BJ (cell line): ENCODE measurements at regions not wholly inside any gene's neighbourhood (a gene's known extent, or its start where the extent isn't known, plus 50 kb on each side); places are given as distances from the start of the nearest gene placed in this dataset.

Experiments used
- CTCF ChIA-PET: fragments of 350-600 bp; formaldehyde crosslinking; extraction: SDS; loops from one replicate; lab custom pipeline; 2021; ENCODE audit warnings: antibody characterized with exemption, inconsistent platforms; lab: Yijun Ruan, JAX
- POLR2A ChIA-PET: fragments of 300-600 bp; sonication (Branson Sonifier 250); formaldehyde crosslinking; extraction: SDS; loops from one replicate; lab custom pipeline; 2021; ENCODE audit warnings: antibody characterized with exemption; lab: Charles Lee
- DNase-seq: peaks from one replicate; pipeline ENCODE4 v3.0.0-alpha.2; 2011; ENCODE audit warnings: low read depth
- H3K27me3 ChIP-seq: 2 replicates; pipeline ENCODE4 v1.6.0; 2011; ENCODE audit warnings: low read length; ENCODE audit not compliant: control insufficient read depth, insufficient read depth
- H3K36me3 ChIP-seq: 2 replicates; pipeline ENCODE4 v1.5.1; 2011; ENCODE audit warnings: low read length; ENCODE audit not compliant: control insufficient read depth, insufficient read depth
- H3K4me3 ChIP-seq: 2 replicates; pipeline ENCODE4 v1.5.1; 2011; ENCODE audit warnings: low read depth, mild to moderate bottlenecking, control low read depth, low read length
- TF ChIP-seq, protein P1 (sequence below): IDR thresholded peaks from 2 replicates; pipeline ENCODE4 v1.5.1; 2011; ENCODE audit warnings: low read depth, mild to moderate bottlenecking, control low read depth, inconsistent platforms, low read length, moderate library complexity; ENCODE audit not compliant: insufficient read depth

DNA sequence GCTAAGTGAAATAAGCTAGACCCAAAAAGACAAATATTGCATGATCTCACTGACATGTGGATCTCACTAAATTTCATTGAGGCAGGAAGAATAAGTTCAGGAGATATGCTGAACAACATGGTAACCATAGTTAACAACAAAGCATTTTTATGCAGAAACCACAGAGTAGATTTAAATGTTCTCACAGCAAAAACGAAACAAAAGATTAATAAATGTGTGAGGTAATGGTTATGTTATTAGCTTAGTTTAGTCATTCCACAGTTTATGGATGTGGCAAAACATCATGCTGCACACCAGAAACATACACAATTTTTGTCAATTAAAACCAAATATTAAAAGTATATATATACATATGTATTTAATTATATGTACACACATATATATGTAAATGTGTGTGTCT, 765.8 kb downstream of the SLITRK5 start:
- POLR2A ChIA-PET = no interaction called here
- Histone ChIP-seq H3K36me3 (no peaks in the 10 kb centered on the region), H3K27me3 (no peaks in the 10 kb centered on the region), H3K4me3 (no peak overlapping the region)
- CTCF ChIA-PET = no interaction called here
- TF ChIP-seq, protein P1, sequence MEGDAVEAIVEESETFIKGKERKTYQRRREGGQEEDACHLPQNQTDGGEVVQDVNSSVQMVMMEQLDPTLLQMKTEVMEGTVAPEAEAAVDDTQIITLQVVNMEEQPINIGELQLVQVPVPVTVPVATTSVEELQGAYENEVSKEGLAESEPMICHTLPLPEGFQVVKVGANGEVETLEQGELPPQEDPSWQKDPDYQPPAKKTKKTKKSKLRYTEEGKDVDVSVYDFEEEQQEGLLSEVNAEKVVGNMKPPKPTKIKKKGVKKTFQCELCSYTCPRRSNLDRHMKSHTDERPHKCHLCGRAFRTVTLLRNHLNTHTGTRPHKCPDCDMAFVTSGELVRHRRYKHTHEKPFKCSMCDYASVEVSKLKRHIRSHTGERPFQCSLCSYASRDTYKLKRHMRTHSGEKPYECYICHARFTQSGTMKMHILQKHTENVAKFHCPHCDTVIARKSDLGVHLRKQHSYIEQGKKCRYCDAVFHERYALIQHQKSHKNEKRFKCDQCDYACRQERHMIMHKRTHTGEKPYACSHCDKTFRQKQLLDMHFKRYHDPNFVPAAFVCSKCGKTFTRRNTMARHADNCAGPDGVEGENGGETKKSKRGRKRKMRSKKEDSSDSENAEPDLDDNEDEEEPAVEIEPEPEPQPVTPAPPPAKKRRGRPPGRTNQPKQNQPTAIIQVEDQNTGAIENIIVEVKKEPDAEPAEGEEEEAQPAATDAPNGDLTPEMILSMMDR = no peak
- DNase-seq = no peak

DNA sequence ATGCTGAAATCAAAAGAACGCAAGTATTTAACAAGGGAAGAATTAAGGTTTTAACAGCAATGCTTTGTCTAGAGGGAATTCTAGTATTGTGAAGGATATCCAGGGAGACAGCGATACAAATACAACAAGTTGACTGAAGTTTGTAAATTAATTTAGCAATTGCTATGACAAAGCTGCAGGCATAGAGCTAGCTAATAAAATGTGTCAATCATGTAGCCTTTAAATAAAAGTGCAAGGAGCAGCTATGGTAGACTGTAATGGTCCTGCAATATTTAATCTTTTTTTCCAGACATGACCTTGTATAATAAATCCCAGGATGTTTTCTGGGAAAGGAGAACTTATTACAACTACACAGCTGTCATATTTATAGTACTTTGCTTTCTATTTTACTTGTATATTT, 779.3 kb downstream of the SLITRK5 start:
- no peak for DNase-seq
- TF ChIP-seq, protein P1 = no peak
- Histone ChIP-seq H3K4me3 (no peak overlapping the region), H3K36me3 (no peaks in the 10 kb centered on the region), H3K27me3 (no peaks in the 10 kb centered on the region)
- CTCF ChIA-PET = no interaction called here
- POLR2A ChIA-PET = no interaction called here

DNA sequence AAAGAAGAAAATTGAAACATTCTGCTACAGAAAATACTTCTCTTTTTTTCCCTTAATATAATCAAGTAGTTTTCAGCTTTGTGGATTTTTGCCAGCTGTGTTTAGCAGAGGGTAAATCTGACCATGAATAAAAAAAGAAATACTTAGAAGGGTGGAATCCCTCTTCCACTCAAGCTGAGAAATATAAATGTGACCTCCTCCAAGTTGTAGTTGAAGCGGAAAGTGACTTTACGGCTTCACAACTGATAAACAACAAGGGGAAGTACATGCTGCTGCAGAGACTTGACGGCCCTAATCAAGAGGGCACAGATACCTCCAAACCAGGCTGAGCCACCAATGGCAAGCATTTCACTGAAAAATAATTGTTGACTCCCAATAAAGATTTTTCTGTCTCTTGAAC, 785.0 kb downstream of the SLITRK5 start:
- POLR2A ChIA-PET = no interaction called here

DNA sequence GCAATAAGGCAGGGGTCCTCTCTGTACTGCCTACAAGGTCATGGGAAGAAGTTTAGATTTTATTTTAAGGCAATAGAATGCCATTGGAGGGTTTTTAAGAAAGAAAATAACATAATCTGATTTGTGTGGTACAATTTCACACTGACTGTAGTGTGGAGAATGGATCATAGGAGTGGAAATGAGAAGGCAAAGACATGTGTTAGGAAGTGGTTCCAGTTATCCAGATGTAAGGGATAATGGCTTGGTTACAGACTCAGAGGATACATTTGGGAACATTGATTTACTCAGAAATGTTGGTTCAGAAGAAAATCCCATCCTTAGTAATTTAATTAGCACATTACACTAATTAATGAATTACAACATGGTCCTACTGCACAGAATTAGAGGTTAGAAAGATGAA, 788.2 kb downstream of the SLITRK5 start:
- CTCF ChIA-PET = no interaction called here
- POLR2A ChIA-PET = no interaction called here

More for the DNA sequence above, 785.0 kb downstream of the SLITRK5 start:
- H3K4me3 ChIP-seq = no peak overlapping the region
- no peaks in the 10 kb centered on the region for H3K27me3 ChIP-seq
- no peak for DNase-seq
- no peaks in the 10 kb centered on the region for H3K36me3 ChIP-seq
- CTCF ChIA-PET = no interaction called here
- TF ChIP-seq, protein P1 = no peak

DNA sequence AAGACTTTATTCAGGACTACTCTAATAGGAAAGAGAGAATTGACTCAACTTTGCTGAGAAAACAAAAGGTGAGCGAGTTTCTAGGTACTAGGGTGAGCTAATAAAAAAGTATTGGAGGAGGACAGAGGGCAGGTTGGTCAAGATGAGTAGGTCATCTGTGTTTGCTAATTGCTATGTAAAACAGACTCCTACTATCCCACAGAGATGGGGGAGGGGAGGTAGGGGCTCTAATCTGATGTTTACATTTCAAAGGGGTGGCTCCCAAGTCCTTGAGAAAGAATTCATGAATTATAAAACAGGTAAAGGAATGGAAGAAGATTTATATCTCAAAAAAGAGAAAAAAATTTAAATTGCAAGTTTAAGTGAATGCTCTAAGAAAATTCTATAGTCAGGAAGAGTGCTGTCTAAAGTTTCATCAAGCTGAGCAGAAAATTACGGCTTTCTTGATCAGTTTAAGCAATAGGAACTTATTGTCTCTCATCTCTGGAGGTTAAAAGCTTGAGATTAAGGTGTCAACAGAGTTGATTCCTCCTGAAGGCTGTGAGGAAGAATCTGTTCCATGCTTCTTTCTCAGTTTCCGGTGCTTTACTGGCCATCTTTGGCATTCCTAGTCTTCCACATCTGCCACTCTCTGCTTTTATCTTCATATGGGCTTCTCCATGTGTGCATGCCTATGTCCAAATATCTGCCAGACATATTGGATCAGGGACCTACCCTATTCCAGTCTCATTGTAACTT, 790.3 kb downstream of the SLITRK5 start:
- H3K27me3 ChIP-seq = no peaks in the 10 kb centered on the region
- POLR2A ChIA-PET = no interaction called here

More for the DNA sequence above, 788.2 kb downstream of the SLITRK5 start:
- Histone ChIP-seq H3K36me3 (no peaks in the 10 kb centered on the region), H3K27me3 (no peaks in the 10 kb centered on the region), H3K4me3 (no peak overlapping the region)
- DNase-seq = no peak
- TF ChIP-seq, protein P1 = no peak

More for the DNA sequence above, 790.3 kb downstream of the SLITRK5 start:
- CTCF ChIA-PET = interaction anchor here (0.5 kb wide), 1 partner anchor 18 kb away, joined by 4 read pairs; no protein-coding TSS in a partner anchor
- TF ChIP-seq, protein P1 = no peak
- no peak overlapping the region for H3K4me3 ChIP-seq
- DNase-seq = no peak
- no peaks in the 10 kb centered on the region for H3K36me3 ChIP-seq
